Kidney (tissue), 13 donors: ENCODE measurements at regions not wholly inside any gene's neighbourhood (a gene's known extent, or its start where the extent isn't known, plus 50 kb on each side); places are given as distances from the start of the nearest gene placed in this dataset.

Experiments used
- DNase-seq, 5 donors: peaks; one replicate each; pipeline ENCODE4 v3.0.0-alpha.2; 2013 to 2020
- FAIRE-seq: peaks from 2 replicates; lab custom pipeline; 2012; peaks lifted over from hg19 to GRCh38; lab: Jason Lieb, UNC
- H3K27ac ChIP-seq, 2 donors: one replicate each; pipeline ENCODE4 v1.7.0; 2013; ENCODE audit warnings: low read depth in 2 of 2, low read length in 2 of 2, inconsistent platforms in 1 of 2
- H3K27me3 ChIP-seq: one replicate; pipeline ENCODE4 v1.7.1; 2013; ENCODE audit warnings: low read length, inconsistent platforms; ENCODE audit not compliant: control insufficient read depth, insufficient read depth
- H3K36me3 ChIP-seq, 3 donors: one replicate each; pipeline versions ENCODE4 v1.7.0 to v1.7.1; 2013; ENCODE audit warnings: low read length in 3 of 3, control low read depth in 1 of 3, inconsistent platforms in 1 of 3; ENCODE audit not compliant: insufficient read depth in 3 of 3, control insufficient read depth in 2 of 3
- H3K4me1 ChIP-seq, 3 donors: one replicate each; pipeline versions ENCODE4 v1.7.0 to v1.7.1; 2013; ENCODE audit warnings: low read length in 3 of 3, inconsistent platforms in 1 of 3, low read depth in 1 of 3; ENCODE audit not compliant: control insufficient read depth in 2 of 3, insufficient read depth in 2 of 3
- H3K4me3 ChIP-seq, 3 donors: one replicate each; pipeline versions ENCODE4 v1.7.0 to v1.8.1; 2013; ENCODE audit warnings: low read length in 3 of 3, control low read depth in 1 of 3, inconsistent platforms in 1 of 3
- H3K9ac ChIP-seq, 3 donors: one replicate each; pipeline versions ENCODE4 v1.7.0 to v1.7.1; 2013; ENCODE audit warnings: low read length in 3 of 3, control low read depth in 1 of 3, inconsistent platforms in 1 of 3
- H3K9me3 ChIP-seq, 3 donors: one replicate each; pipeline versions ENCODE4 v1.7.0 to v1.7.1; 2013; ENCODE audit warnings: low read length in 3 of 3, control low read depth in 1 of 3, inconsistent platforms in 1 of 3; ENCODE audit not compliant: control insufficient read depth in 2 of 3, insufficient read depth in 1 of 3
- CTCF ChIP-seq: IDR thresholded peaks from 3 replicates; pipeline ENCODE4 v1.5.1; 2012; ENCODE audit warnings: mild to moderate bottlenecking, moderate library complexity, borderline replicate concordance; ENCODE audit not compliant: insufficient read depth; ENCODE audit errors: extremely low read depth
- intact Hi-C: fragments of 100-400 bp; cut with DNase I; formaldehyde crosslinking; loops from one replicate; pipeline ENCODE4 v1.11.1; 2022
- donor health status: control.
- donor health status: control.
- donor health status: control.
- donor health status: control.
- donor health status: control.
- donor health status: DM: yes; HTN: yes; CAD: no.
- donor health status: Normal renal cell carcinoma (clear cell type).

GRCh38 chr1:29753771-29754572 is 517.6 kb downstream of the PTPRU start:
- no peak for FAIRE-seq
- H3K36me3 ChIP-seq: no peaks in the 10 kb centered on the region
- no peaks in the 10 kb centered on the region for H3K27me3 ChIP-seq
- no peaks in the 10 kb centered on the region for H3K9me3 ChIP-seq
- intact Hi-C loops: no loop called here
- H3K9ac ChIP-seq: no peak overlapping the region
- no peak overlapping the region for H3K27ac ChIP-seq
- no peak for TF ChIP-seq CTCF
- DNase-seq: peak in 1 of 5 donors; percentile 23
- no peak overlapping the region for H3K4me3 ChIP-seq
- peaks cover 0 to 11% (median 7%) of the 10 kb centered on the region in 3 donors for H3K4me1 ChIP-seq

- no peak for TF ChIP-seq CTCF
- H3K4me1 ChIP-seq: peaks cover 0 to 9% (median 6%) of the 10 kb centered on the region in 3 donors
- H3K9ac ChIP-seq: no peak overlapping the region
- DNase-seq (peak in 1 of 5 donors; percentile 7), FAIRE-seq (no peak)
- H3K27ac ChIP-seq: no peak overlapping the region
- H3K4me3 ChIP-seq: no peak overlapping the region
- no peaks in the 10 kb centered on the region for H3K27me3 ChIP-seq
- intact Hi-C loops: no loop called here
- no peaks in the 10 kb centered on the region for H3K9me3 ChIP-seq
- H3K36me3 ChIP-seq: no peaks in the 10 kb centered on the region
These were observed 516.9 kb downstream of the PTPRU start for GRCh38 chr1:29753244-29753643.

- Histone ChIP-seq H3K27ac (no peak overlapping the region), H3K4me3 (no peak overlapping the region), H3K36me3 (no peaks in the 10 kb centered on the region), H3K4me1 (no peaks in the 10 kb centered on the region), H3K9me3 (no peaks in the 10 kb centered on the region), H3K27me3 (no peaks in the 10 kb centered on the region), H3K9ac (no peak overlapping the region)
- intact Hi-C loops: no loop called here
- TF ChIP-seq CTCF: no peak
- DNase-seq (peak in 4 of 5 donors; percentile 29 to 67 (median 60)), FAIRE-seq (no peak)
These were observed 515.8 kb downstream of the PTPRU start for GRCh38 chr1:29752141-29752540.
